Pons (tissue), 1 donor: ENCODE measurements at regions not wholly inside any gene's neighbourhood (a gene's known extent, or its start where the extent isn't known, plus 50 kb on each side); places are given as distances from the start of the nearest gene placed in this dataset.
"Not testable (repeated sequence)": the region's sequence is repeated elsewhere in the genome, so short reads cannot be mapped to it uniquely, and the experiment has no call there.

Experiments
- DNase-seq: peaks from one replicate; pipeline ENCODE4 v3.0.0-alpha.2; 2016; ENCODE audit warnings: low spot score

DNA sequence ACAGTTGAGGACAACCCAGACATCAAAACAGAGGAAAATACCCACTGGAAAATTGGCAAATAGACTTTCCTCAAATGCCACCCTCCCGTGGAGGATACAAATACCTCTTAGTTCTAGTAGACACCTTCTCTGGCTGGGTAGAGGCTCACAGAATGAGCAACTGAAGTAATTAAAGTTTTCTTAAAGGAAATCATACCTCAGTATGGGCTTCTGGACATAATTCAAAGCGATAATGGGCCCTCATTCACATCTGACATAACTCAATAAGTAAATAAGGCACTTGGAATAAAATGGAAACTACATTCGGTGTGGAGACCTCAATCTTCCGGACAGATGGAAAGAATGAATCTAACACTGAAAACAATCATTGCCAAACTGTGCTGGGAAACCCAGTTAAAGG lies 115.2 kb upstream of the PLCL2 start:
- no peak for DNase-seq

DNA sequence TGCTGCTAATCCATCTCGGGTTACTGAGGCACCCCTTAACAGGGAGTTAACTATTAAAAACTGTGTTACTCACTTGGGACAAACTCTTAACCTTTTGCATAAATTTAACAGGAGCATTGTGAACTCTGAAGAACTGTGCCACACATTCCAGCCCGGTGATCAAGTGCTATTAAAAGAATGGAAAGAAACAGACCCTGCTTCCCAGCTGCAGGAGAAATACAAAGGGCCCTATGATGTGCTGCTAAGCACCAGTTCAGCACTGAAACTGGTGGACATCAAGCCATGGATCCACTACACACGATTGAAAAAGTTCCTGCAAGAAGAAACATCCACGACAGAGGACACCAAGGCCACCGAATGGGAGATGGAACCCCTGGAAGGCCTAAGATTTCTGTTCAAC lies 114.7 kb upstream of the PLCL2 start:
- DNase-seq = no peak

DNA sequence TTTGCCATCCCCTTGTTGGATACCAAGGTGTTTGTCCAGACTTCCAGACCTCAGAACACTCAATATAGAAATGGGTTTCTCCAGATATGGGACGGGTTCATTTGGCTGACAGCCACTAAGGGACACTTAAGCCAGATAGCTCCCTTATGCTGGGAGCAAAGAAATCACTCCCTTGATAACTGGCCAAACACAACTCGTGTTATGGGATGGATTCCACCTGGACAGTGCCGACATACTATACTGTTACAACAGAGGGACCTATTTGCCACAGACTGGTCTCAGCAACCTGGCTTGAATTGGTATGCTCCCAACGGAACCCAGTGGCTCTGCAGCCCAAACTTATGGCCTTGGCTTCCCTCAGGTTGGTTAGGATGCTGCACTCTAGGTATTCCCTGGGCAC lies 114.0 kb upstream of the PLCL2 start:
- no peak for DNase-seq

DNA sequence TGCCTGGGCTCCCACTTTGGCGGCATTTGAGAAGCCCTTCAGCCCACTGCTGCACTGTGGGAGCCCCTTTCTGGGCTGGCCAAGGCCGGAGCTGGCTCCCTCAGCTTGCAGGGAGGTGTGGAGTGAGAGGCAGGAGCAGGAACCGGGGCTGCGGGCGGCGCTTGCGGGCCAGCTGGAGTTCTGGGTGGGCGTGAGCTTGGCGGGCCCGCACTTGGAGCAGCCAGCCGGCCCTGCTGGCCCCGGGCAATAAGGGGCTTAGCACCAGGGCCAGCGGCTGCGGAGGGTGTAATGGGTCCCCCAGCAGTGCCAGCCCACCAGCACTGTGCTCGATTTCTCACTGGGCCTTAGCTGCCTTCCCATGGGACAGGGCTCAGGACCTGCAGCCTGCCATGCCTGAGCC lies 111.2 kb upstream of the PLCL2 start:
- DNase-seq = not testable (repeated sequence)

DNA sequence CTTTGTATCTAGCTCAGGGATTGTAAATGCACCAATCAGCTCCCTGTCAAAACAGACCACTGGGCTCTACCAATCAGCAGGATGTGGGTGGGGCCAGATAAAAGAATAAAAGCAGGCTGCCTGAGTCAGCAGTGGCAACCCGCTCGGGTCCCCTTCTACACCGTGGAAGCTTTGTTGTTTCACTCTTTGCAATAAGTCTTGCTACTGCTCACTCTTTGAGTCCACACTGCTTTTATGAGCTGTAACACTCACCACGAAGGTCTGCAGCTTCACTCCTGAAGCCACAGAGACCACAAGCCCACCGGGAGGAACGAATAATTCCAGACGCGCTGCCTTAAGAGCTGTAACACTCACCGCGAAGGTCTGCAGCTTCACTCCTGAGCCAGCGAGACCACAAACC lies 110.2 kb upstream of the PLCL2 start:
- DNase-seq = not testable (repeated sequence)

DNA sequence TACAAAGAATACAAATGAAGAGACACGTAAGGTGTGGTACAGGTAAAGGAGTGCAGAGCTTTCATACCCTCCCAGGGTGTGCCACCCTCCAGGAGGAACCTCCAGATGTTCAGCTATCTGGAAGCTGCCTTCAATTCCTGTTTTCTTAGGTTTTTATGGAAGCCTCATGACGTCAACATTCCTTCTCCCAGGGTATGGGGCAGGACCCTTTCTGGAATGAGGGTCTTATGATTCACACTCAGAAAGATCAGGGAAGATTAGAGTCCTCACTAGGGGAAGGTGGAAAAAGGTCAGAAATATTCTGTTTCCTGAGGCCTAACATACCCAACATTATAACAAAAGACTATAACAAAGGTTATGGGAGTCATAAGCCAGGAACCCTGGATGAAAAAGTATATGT lies 99.8 kb upstream of the PLCL2 start:
- no peak for DNase-seq

DNA sequence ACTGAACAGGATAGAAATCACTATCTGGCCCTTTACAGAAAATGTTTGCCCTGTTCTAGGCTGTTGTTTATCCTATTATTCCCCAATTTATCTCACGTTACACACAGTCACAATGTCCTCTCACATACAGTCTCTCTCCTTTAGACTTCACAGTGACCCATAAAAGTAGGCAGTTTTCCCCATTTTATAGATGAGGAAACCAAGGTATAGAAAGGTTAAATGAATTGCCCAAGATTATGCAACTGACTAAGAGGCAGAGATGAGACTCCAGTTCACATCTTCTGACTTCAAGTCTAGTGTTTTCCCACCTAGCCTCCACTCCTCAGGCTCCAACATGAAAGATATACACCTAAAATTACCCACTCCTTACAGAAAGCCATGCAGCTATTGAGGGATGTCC lies 99.3 kb upstream of the PLCL2 start:
- no peak for DNase-seq

DNA sequence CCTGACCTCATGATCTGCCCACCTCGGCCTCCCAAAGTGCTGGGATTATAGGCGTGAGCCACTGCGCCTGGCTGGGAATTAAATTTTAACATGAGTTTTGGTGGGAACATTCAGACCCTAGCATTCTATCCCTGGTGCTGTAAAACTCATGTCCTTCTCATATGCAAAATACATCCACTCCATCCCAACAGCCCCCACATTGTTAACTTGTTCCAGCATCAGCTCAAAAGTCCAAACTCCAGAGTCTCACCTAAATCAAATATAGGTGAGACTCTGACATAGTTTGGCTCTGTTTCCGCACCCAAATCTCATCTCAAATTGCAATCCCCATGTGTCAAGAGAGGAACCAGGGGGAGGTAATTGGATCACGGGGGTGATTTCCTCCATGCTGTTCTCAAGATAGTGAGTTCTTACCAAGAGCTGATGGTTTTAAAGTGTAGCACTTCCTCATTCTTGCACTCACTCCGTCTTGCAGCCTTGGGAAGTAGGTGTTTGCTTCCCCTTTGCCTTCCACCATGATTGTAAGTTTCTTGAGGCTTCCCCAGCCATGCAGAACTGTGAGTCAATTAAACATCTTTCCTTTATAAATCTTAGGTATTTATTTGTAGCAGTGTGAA lies 96.2 kb upstream of the PLCL2 start:
- peak; percentile 64 for DNase-seq

DNA sequence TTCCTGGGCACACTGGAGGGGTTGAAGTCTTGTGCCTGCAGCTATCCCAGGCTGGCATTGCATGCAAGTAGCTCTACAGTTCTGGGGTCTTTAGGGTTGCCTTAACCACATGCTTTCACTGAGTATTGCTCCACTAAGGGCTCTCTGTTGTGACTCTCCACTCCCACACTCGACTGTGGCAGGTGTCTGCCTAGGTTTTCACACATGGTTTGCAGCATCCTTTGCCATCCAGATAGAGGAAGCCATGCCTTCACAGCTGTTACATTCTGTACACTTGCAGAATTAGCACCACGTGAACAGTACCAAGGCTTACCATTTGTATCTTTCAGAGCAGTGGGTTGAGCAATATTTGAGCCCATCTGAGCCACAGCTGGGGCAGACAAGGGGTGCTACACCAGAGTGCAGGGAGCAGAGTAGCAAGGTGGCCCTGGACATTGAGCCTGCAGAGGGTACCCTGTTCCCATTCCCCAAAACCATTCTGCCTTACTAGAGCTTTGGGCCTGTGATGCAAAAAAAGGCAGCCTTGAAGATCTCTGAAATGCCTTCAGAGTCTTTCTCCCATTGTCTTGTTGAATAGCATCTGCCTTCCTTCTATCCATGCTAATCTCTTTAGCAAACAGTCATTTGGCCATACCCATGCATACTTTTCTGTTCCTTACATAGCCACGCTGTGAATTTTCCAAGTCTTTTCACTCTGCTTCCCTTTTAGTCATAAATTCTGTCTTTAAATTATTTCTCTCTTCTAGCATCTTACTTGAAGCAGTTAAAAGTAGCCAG lies 95.2 kb upstream of the PLCL2 start:
- DNase-seq = no peak

DNA sequence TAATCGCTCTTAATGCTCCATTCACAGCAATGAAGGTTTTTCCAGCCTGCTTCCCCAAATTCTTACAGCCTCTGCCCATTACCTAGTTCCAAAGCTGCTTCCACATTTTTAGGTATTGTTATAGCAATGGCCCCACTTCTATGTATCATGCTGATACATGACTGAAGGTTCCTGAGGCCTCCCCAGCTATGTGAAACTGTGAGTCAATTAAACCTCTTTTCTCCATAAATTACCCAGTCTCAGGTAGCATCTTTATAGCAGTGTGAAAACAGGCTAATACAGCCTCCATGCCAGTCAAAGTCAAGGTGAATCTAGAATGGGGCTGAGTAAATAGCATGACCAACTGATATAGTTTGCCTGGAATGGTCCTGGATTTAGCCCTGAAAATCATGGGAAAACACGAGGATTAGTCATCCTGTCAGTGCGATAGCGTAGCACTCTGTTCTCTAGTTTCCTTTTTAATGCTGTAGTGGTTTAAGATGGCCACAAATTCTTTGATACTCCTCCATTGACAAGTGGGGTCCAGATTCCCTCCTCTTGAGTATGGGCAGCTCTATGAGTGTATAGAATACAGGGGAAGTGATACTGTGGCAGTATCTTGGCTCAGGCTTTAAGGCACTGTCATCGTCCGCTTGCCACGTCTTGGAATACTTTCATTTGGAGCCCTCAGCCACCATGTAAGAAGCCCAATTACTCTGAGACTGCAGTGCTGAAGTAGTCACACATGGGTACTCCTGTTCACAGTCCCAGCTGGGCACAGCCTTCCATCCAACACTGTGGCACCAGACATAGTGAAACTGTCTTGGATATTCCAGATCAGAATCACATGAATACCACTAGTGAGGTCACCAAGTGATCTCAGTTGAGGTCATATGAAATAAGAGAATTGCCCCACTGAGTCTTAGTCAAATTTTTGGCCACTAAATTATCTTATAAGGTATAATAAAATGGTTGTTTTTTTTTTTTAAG lies 94.0 kb upstream of the PLCL2 start:
- no peak for DNase-seq

DNA sequence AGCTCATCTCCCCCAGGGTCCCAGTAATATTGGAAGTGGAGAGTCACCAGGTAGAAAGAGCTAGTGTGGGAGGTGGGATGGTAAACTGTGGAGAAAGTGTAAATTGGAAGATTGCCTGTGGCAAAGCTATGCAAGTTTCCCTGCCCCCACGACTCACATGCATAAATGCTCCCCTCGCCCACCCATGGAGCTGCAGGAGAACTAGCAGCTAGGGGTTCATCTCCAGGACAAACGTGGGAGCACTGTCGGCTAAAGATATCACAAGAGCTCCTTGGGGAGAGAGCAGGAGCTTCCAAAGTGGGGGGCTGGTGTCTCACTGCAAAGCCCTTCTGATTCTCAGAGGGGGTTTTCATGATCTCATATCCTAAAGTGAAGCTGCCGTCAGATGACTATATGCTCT lies 91.4 kb upstream of the PLCL2 start:
- DNase-seq = no peak

DNA sequence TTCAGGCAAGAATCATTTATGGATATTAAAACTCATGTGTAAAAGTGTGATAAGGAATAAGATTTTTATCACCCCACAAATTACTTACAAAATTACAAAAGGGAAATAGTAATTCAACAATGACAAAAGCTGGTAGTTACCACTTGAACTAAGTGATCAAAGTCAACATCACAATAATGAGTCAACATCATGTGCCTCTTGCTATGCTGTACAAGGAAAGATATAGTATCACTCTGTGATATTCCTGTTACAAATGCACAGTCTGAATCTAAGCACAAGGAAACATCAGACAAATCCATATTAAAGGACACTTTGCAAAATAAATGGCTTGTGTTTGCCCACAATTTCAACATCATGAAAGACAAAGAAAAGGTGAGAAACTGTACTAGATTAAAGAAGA lies 90.5 kb upstream of the PLCL2 start:
- no peak for DNase-seq

DNA sequence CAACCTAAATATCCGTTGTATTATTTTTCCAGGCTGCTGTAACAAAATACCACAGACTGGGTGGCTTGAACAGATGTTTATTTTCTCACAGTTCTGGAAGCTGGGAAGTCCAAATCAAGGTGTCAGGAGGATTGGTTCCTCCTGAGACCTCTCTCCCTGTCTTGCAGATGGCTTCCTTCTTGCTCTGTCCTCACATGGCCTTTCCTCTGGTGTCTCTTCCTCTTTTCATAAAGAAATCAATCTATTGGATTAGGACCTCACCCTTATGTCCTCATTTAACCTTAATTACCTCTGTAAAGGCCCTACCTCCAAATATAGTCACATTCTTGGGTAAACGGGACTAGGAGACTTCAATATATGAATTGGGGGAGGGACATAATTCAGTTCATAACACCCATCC lies 89.2 kb upstream of the PLCL2 start:
- no peak for DNase-seq

DNA sequence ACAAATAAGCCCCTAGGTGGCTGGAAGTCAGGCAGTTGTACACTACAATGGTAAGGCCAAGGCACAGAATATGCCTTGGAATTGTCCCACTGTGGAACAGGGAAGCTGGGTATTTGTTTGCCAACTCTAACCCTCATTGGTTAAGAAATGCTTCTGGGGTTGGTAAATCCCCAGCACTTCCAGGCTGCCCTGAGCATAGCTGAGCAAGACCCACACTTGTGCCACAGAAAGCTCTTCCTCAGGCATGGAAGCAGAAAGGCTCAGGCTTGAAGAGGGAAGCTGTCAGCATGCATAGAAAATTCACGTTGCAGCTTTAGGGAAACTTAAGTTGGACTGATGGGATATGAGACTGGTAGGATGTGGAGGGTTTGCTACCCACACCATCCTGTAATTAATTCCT lies 86.9 kb upstream of the PLCL2 start:
- no peak for DNase-seq

DNA sequence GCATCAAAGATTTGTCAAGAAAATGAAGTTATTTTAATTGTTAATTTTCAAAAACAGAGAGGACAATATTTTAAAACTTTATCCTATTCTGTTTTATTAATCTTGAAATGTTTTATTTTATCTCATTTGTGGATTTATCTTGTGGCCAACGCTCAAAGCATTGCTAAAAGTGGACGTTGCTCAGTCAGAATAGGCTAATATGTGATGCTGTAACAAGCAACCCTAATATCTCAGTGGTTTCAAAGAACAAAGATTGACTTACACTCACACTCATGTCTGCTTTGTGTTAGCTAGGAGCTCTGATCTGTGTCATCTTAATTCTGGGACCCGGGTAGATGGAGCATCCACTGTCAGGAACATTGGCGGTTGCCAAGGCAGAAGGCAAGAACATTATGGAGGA lies 86.0 kb upstream of the PLCL2 start:
- no peak for DNase-seq

DNA sequence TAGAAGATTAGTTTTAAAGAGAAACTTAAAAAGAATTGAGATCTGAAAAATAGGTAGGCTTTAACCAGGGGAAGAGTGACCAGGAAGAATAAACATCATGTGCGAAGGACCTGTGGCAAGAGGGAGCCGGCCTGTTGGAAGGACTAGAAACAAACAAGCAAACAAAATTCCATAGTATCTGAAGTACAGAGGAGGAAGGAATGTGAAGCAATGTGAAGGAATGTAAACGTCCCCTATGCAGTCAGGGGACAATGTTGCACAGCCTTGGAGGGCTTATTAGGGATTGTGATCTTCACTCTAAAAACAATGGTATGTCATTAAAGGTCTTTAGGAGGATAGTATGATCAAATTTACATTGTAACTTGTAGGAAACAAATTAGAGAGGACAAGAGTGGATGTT lies 84.4 kb upstream of the PLCL2 start:
- no peak for DNase-seq

DNA sequence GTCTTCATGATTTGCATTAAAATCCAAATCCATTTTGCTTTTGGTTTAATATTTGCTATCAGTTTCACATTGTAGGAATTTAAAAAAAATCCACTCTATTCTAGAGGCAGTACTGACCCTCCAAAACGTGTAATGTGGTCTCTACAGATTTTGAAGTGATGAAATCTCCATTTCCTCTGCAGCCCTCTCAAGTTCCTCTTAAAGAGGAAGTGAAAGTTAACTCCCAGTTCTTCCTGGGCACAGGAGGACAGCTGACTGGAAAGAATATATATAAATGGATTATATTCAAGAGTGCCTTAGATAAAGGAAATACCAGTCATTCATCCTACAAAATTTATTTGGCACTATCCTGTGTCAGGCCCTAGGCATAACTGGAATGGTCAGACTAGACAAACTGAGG lies 83.5 kb upstream of the PLCL2 start:
- peak; percentile 81 for DNase-seq

DNA sequence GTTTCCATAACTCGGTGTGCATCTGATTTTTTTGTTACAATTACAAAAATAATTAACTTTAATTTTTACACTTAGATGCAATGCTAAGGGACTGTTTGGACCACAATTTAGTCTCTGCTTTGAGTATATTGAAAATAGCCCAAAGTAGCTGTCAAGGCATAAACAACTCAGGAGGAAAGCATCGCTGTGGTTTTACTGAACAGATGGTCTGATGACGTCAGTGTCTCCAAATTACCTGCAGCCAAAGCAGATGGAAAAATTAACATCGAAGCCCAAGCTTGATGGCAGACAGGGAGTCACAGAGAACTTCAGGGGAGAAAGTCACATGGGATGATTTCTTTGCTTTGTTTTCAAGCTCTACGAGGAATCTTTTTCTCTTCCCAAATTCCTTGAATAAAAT lies 83.1 kb upstream of the PLCL2 start:
- peak; percentile 57 for DNase-seq

DNA sequence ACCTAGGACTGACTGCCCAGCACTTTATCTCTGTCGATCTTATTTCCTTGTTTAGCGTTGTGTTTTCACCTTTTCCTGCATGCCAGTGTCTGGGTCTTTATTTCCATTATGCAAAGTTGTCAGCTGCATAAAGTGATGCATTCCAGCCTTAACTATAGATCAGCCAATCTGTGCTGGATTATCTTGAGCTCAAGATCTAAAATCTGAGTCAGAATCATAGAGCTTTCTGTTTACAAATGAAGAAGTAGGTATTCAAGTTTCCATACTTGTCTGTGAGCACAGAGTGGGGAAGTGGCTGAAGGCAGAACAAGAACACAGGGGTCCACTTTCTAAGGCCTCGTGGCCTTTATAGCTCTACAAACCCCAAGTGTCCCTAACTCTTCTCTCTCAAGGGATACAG lies 82.4 kb upstream of the PLCL2 start:
- DNase-seq = peak; percentile 41

DNA sequence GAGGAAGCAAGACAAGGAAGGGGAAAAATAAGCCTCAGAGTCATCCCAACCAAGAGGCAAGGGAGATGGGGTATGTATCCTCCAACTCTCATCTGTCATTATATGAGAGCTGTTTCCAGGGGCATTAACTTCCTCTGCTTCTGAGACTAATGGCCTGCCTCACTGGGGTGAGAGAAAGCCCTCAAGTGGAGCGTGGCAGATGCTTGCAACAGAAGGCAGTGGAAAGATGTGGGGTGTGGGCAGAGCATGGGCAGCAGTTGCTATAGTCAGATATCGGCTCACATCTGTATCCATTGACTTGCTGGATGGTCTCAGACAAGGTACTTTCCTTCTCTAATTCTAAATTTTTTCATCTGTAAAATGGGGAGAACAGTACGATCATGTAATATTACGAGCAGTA lies 81.7 kb upstream of the PLCL2 start:
- DNase-seq = no peak

DNA sequence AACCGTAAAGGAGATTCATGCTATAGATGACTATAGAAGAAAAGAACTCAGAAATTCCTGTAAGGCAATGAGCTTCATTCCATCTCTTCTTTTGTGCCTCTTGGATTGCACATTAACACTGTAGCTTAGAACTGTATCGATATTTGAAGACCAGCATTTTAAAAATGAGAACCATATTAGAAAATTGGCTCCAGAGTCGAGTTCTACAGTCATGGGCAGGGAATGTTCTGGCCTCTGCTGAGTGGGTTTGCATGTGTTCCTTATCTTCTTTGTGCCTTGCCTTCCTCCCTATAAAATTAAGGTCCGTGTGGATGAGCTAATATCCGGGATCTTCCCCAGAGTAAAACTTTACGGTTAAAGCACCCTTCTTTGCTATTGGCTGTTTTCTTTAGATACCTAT lies 77.4 kb upstream of the PLCL2 start:
- DNase-seq = no peak

DNA sequence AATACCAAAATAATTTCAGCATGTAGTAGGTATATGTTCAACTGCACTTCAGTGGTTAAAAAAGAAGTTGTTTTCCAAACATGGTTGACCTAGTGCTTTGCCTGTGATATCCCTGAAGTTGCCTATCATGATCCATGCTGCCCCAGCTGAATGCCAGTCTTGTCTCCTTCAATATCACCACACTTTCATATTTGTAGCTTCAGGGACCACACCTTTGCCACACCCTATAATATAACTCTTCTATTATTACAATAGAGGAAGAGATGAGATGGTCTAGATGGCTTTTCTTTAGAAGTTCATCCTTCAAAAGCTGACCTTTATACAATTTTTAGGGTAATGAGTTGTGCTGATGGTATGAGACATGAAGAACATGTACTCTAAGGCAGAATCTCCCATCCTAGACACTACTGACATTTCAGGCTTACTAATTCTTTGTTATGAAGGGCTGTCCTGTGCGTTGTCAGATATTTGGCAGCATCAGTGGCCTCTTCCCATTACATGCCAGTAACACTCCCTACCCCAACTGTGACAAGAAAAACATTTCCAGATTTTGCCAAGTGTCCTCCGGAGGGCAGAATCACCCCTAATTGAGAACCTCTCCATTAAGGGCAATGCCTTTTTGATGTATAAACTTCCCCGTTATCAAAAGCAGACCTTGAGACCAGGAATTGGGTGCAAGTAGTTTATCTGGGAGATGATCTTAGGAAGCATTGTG lies 76.2 kb upstream of the PLCL2 start:
- no peak for DNase-seq
